Vagina (tissue), 2 donors: ENCODE measurements at regions not wholly inside any gene's neighbourhood (a gene's known extent, or its start where the extent isn't known, plus 50 kb on each side); places are given as distances from the start of the nearest gene placed in this dataset.

Source experiments
- POLR2A ChIP-seq, 2 donors: fragments of 450-650 bp; IDR thresholded peaks; one replicate each; pipeline ENCODE4 v1.6.1; 2017; ENCODE audit warnings: antibody characterized with exemption in 2 of 2, mild to moderate bottlenecking in 2 of 2, moderate library complexity in 2 of 2
- POLR2AphosphoS5 ChIP-seq, 2 donors: sonication (generic); formaldehyde crosslinking; IDR thresholded peaks; one replicate each; pipeline ENCODE4 v1.9.0; 2017; ENCODE audit warnings: antibody characterized with exemption in 2 of 2, mild to moderate bottlenecking in 2 of 2, low read depth in 1 of 2; ENCODE audit not compliant: insufficient read depth in 1 of 2
- TF ChIP-seq, protein P1 (sequence below), 3 experiments: fragments of 450-650 bp in 2 of 3; fragments of 200-600 bp in 1 of 3; sonication (generic) in 1 of 3; IDR thresholded peaks; one replicate each; pipeline ENCODE4 v1.5.1; 2017 to 2019; ENCODE audit warnings: antibody characterized with exemption in 3 of 3, mild to moderate bottlenecking in 2 of 3, moderate library complexity in 2 of 3

GRCh38 chr1:172887162-172887561 lies 163.6 kb downstream of the TNFSF18 start:
- TF ChIP-seq, protein P1, sequence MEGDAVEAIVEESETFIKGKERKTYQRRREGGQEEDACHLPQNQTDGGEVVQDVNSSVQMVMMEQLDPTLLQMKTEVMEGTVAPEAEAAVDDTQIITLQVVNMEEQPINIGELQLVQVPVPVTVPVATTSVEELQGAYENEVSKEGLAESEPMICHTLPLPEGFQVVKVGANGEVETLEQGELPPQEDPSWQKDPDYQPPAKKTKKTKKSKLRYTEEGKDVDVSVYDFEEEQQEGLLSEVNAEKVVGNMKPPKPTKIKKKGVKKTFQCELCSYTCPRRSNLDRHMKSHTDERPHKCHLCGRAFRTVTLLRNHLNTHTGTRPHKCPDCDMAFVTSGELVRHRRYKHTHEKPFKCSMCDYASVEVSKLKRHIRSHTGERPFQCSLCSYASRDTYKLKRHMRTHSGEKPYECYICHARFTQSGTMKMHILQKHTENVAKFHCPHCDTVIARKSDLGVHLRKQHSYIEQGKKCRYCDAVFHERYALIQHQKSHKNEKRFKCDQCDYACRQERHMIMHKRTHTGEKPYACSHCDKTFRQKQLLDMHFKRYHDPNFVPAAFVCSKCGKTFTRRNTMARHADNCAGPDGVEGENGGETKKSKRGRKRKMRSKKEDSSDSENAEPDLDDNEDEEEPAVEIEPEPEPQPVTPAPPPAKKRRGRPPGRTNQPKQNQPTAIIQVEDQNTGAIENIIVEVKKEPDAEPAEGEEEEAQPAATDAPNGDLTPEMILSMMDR (IDR thresholded peaks at IDR 0.05): no peak
- TF ChIP-seq POLR2A (IDR thresholded peaks at IDR 0.05) (no peak), POLR2AphosphoS5 (IDR thresholded peaks at IDR 0.05; ENCODE audit: insufficient read depth in 1 of 2, low read depth in 1 of 2) (no peak)
